IMR-90 (cell line): ENCODE measurements at regions not wholly inside any gene's neighbourhood (a gene's known extent, or its start where the extent isn't known, plus 50 kb on each side); places are given as distances from the start of the nearest gene placed in this dataset.

ENCODE experiments used
- CTCF ChIP-seq: conservative IDR thresholded peaks from 2 replicates; pipeline ENCODE4 v1.5.1; 2012; ENCODE audit warnings: mild to moderate bottlenecking, low read depth, low read length, improper control_type of control experiment
- MXI1 ChIP-seq: IDR thresholded peaks from 2 replicates; pipeline ENCODE4 v1.6.1; 2012; ENCODE audit warnings: low read depth, mild to moderate bottlenecking, low read length, moderate library complexity, borderline replicate concordance
- POLR2A ChIP-seq: IDR thresholded peaks from 2 replicates; pipeline ENCODE4 v1.6.1; 2012; ENCODE audit warnings: mild to moderate bottlenecking, low read depth, low read length
- RAD21 ChIP-seq: IDR thresholded peaks from 2 replicates; pipeline ENCODE4 v1.6.1; 2012; ENCODE audit warnings: low read length, improper control_type of control experiment
- RFX5 ChIP-seq: IDR thresholded peaks from 2 replicates; pipeline ENCODE4 v1.8.0; 2012; ENCODE audit warnings: low read depth, mild to moderate bottlenecking, low read length, moderate library complexity
- TF ChIP-seq, protein P1 (sequence below): fragments of 150-350 bp; IDR thresholded peaks from 2 replicates; pipeline ENCODE4 v1.6.1; 2017; ENCODE audit warnings: mild to moderate bottlenecking, antibody characterized with exemption, low read length, low read depth

GRCh38 chr5:56733580-56733979 lies 81.8 kb upstream of the MAP3K1 start:
- TF ChIP-seq MXI1 (no peak), CTCF (no peak), POLR2A (no peak), RAD21 (no peak), RFX5 (no peak)
- TF ChIP-seq, protein P1, sequence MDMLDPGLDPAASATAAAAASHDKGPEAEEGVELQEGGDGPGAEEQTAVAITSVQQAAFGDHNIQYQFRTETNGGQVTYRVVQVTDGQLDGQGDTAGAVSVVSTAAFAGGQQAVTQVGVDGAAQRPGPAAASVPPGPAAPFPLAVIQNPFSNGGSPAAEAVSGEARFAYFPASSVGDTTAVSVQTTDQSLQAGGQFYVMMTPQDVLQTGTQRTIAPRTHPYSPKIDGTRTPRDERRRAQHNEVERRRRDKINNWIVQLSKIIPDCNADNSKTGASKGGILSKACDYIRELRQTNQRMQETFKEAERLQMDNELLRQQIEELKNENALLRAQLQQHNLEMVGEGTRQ = no peak
